CD14-positive monocyte (primary cell): ENCODE measurements at regions not wholly inside any gene's neighbourhood (a gene's known extent, or its start where the extent isn't known, plus 50 kb on each side); places are given as distances from the start of the nearest gene placed in this dataset.

ENCODE experiments used
- DNase-seq, 3 donors: peaks; one replicate each; pipeline ENCODE4 v3.0.0-alpha.2; 2011 to 2022
- H2AFZ ChIP-seq: 2 replicates; pipeline ENCODE4 v1.6.0; 2012; ENCODE audit warnings: mild to moderate bottlenecking, low read depth, low read length, inconsistent platforms; ENCODE audit not compliant: insufficient read depth, poor library complexity, severe bottlenecking
- H3K27ac ChIP-seq, 2 donors: 1 replicate in 1 of 2; 2 replicates in 1 of 2; pipeline ENCODE4 v1.5.1; 2012 to 2013; ENCODE audit warnings: low read length in 2 of 2, control low read depth in 1 of 2, inconsistent platforms in 1 of 2, low read depth in 1 of 2, mild to moderate bottlenecking in 1 of 2
- H3K27me3 ChIP-seq, 2 donors: one replicate each; pipeline versions ENCODE4 v1.6.0 to v1.6.1; 2011 to 2013; ENCODE audit warnings: low read length in 2 of 2; ENCODE audit not compliant: control insufficient read depth in 2 of 2, insufficient read depth in 2 of 2
- H3K36me3 ChIP-seq, 2 donors: replicated peaks in 1 of 2; 1 replicate in 1 of 2; 2 replicates in 1 of 2; pipeline versions ENCODE4 v1.5.1 to v1.6.1; 2012 to 2013; ENCODE audit warnings: low read length in 2 of 2, control low read depth in 1 of 2, inconsistent platforms in 1 of 2, mild to moderate bottlenecking in 1 of 2; ENCODE audit not compliant: insufficient read depth in 2 of 2, control insufficient read depth in 1 of 2
- H3K4me1 ChIP-seq, 2 donors: 1 replicate in 1 of 2; 2 replicates in 1 of 2; pipeline versions ENCODE4 v1.5.1 to v1.6.1; 2012 to 2013; ENCODE audit warnings: low read length in 2 of 2, control low read depth in 1 of 2, inconsistent platforms in 1 of 2, mild to moderate bottlenecking in 1 of 2, moderate library complexity in 1 of 2; ENCODE audit not compliant: insufficient read depth in 2 of 2, control insufficient read depth in 1 of 2
- H3K4me2 ChIP-seq: replicated peaks from 2 replicates; pipeline ENCODE3; 2012; ENCODE audit warnings: low read length, moderate library complexity, mild to moderate bottlenecking; ENCODE audit not compliant: poor library complexity, severe bottlenecking; ENCODE audit errors: extremely low read depth
- H3K4me3 ChIP-seq, 3 experiments: fragments of 200-600 bp in 1 of 3; sonication (generic) in 1 of 3; replicated peaks in 1 of 3; 1 replicate in 2 of 3; 2 replicates in 1 of 3; pipeline ENCODE4 v1.5.1; 2011 to 2013; ENCODE audit warnings: low read length in 3 of 3, mild to moderate bottlenecking in 3 of 3, control low read depth in 2 of 3, low read depth in 2 of 3, inconsistent platforms in 1 of 3, moderate library complexity in 1 of 3
- H3K79me2 ChIP-seq: 2 replicates; pipeline ENCODE4 v1.6.0; 2012; ENCODE audit warnings: mild to moderate bottlenecking, control low read depth, inconsistent platforms, low read length, moderate library complexity; ENCODE audit not compliant: insufficient read depth
- H3K9ac ChIP-seq: 2 replicates; pipeline ENCODE4 v1.6.0; 2017; ENCODE audit warnings: low read length, mild to moderate bottlenecking; ENCODE audit not compliant: insufficient read depth, poor library complexity, severe bottlenecking
- H3K9me3 ChIP-seq, 2 donors: replicated peaks in 1 of 2; 1 replicate in 1 of 2; 2 replicates in 1 of 2; pipeline versions ENCODE4 v1.5.1 to v1.6.1; 2012 to 2013; ENCODE audit warnings: low read length in 2 of 2, control low read depth in 1 of 2; ENCODE audit not compliant: control insufficient read depth in 1 of 2, insufficient read depth in 1 of 2
- H4K20me1 ChIP-seq: 2 replicates; pipeline ENCODE4 v1.6.0; 2012; ENCODE audit warnings: mild to moderate bottlenecking, low read length, control low read depth, moderate library complexity; ENCODE audit not compliant: insufficient read depth
- H3K27ac Mint-ChIP-seq, 7 donors: one replicate each; pipeline ENCODE4 v1.8.0; 2020; ENCODE audit warnings: mild to moderate bottlenecking in 7 of 7, mixed read lengths in 7 of 7, moderate library complexity in 6 of 7, inconsistent platforms in 2 of 7
- H3K27me3 Mint-ChIP-seq, 3 donors: one replicate each; pipeline ENCODE4 v1.8.0; 2021 to 2022; ENCODE audit warnings: low read depth in 3 of 3, mild to moderate bottlenecking in 3 of 3, mixed read lengths in 3 of 3, moderate library complexity in 3 of 3, inconsistent platforms in 1 of 3
- H3K36me3 Mint-ChIP-seq, 2 donors: one replicate each; pipeline ENCODE4 v1.8.0; 2020; ENCODE audit warnings: mixed read lengths in 2 of 2, inconsistent platforms in 1 of 2, mild to moderate bottlenecking in 1 of 2
- H3K4me1 Mint-ChIP-seq: one replicate; pipeline ENCODE4 v1.8.0; 2020; ENCODE audit warnings: mild to moderate bottlenecking, mixed read lengths
- H3K4me3 Mint-ChIP-seq, 2 donors: one replicate each; pipeline ENCODE4 v1.8.0; 2020; ENCODE audit warnings: mild to moderate bottlenecking in 2 of 2, mixed read lengths in 2 of 2, moderate library complexity in 1 of 2
- H3K9me3 Mint-ChIP-seq, 7 donors: one replicate each; pipeline ENCODE4 v1.8.0; 2020 to 2022; ENCODE audit warnings: mixed read lengths in 7 of 7, mild to moderate bottlenecking in 6 of 7, moderate library complexity in 6 of 7, inconsistent platforms in 2 of 7
- CTCF ChIP-seq: fragments of 200-600 bp; IDR thresholded peaks from one replicate; pipeline ENCODE4 v1.8.0; 2022; ENCODE audit warnings: antibody characterized with exemption, mild to moderate bottlenecking
- WGBS: methylation state at CpG from one replicate; pipeline ENCODE4 v1.1.5; 2013; ENCODE audit warnings: missing lambda C conversion rate; ENCODE audit not compliant: insufficient coverage; 5-methylcytosine and 5-hydroxymethylcytosine counted together
- intact Hi-C, 2 donors: fragments of 100-400 bp; cut with micrococcal nuclease; formaldehyde crosslinking; loops; one replicate each; pipeline versions ENCODE4 v1.15.0 to v1.15.1; 2023

GRCh38 chr3:117954131-117954530 lies 1080.5 kb downstream of the IGSF11 start:
- H3K27ac ChIP-seq, result no peak overlapping the region
- no peak overlapping the region for H2AFZ ChIP-seq
- Mint-ChIP-seq H3K27ac (no peak overlapping the region), H3K9me3 (peaks cover 0 to 5% (median 2%) of the 10 kb centered on the region in 7 donors), H3K4me3 (no peak overlapping the region), H3K4me1 (no peaks in the 10 kb centered on the region), H3K36me3 (no peaks in the 10 kb centered on the region), H3K27me3 (no peaks in the 10 kb centered on the region)
- H3K79me2 ChIP-seq, result no peaks in the 10 kb centered on the region
- H3K27me3 ChIP-seq, result no peaks in the 10 kb centered on the region
- no peaks in the 10 kb centered on the region for H4K20me1 ChIP-seq
- TF ChIP-seq CTCF, result no peak
- no CpG with 5 or more reads among the region's 1 CpG for WGBS
- H3K36me3 ChIP-seq, result no peaks in the 10 kb centered on the region
- no peaks in the 10 kb centered on the region for H3K4me1 ChIP-seq
- H3K4me3 ChIP-seq, result no peak overlapping the region
- H3K9ac ChIP-seq, result no peak overlapping the region
- intact Hi-C loops, result no loop called here
- DNase-seq, result no peak
- no peak overlapping the region for H3K4me2 ChIP-seq
- no peaks in the 10 kb centered on the region for H3K9me3 ChIP-seq

- H3K9ac ChIP-seq, result no peak overlapping the region
- Mint-ChIP-seq H3K9me3 (peaks cover 0 to 5% (median 2%) of the 10 kb centered on the region in 7 donors), H3K27me3 (no peaks in the 10 kb centered on the region), H3K27ac (no peak overlapping the region), H3K4me1 (no peaks in the 10 kb centered on the region), H3K4me3 (no peak overlapping the region), H3K36me3 (no peaks in the 10 kb centered on the region)
- no peaks in the 10 kb centered on the region for H3K9me3 ChIP-seq
- no peak overlapping the region for H3K4me2 ChIP-seq
- no peaks in the 10 kb centered on the region for H4K20me1 ChIP-seq
- no peak overlapping the region for H3K4me3 ChIP-seq
- H3K79me2 ChIP-seq, result no peaks in the 10 kb centered on the region
- no peak overlapping the region for H2AFZ ChIP-seq
- H3K36me3 ChIP-seq, result no peaks in the 10 kb centered on the region
- no peak overlapping the region for H3K27ac ChIP-seq
- no peak for TF ChIP-seq CTCF
- DNase-seq, result no peak
- no peaks in the 10 kb centered on the region for H3K27me3 ChIP-seq
- no peaks in the 10 kb centered on the region for H3K4me1 ChIP-seq
- intact Hi-C loops, result no loop called here
Observed at GRCh38 chr3:117955196-117955595, 1079.5 kb downstream of the IGSF11 start.
